ENCODE measurements at regions not wholly inside any gene's neighbourhood (a gene's known extent, or its start where the extent isn't known, plus 50 kb on each side); places are given as distances from the start of the nearest gene placed in this dataset.

- TF ChIP-seq, protein P1, sequence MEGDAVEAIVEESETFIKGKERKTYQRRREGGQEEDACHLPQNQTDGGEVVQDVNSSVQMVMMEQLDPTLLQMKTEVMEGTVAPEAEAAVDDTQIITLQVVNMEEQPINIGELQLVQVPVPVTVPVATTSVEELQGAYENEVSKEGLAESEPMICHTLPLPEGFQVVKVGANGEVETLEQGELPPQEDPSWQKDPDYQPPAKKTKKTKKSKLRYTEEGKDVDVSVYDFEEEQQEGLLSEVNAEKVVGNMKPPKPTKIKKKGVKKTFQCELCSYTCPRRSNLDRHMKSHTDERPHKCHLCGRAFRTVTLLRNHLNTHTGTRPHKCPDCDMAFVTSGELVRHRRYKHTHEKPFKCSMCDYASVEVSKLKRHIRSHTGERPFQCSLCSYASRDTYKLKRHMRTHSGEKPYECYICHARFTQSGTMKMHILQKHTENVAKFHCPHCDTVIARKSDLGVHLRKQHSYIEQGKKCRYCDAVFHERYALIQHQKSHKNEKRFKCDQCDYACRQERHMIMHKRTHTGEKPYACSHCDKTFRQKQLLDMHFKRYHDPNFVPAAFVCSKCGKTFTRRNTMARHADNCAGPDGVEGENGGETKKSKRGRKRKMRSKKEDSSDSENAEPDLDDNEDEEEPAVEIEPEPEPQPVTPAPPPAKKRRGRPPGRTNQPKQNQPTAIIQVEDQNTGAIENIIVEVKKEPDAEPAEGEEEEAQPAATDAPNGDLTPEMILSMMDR (IDR thresholded peaks at IDR 0.05), result no peak
- TF ChIP-seq POLR2A (IDR thresholded peaks at IDR 0.05), result no peak
Measured at GRCh38 chr1:101111461-101111860, 85.9 kb upstream of the DPH5 start.
